NCI-H1105 (cell line): ENCODE measurements at regions not wholly inside any gene's neighbourhood (a gene's known extent, or its start where the extent isn't known, plus 50 kb on each side); places are given as distances from the start of the nearest gene placed in this dataset.

ENCODE experiments used
- DNase-seq: peaks from one replicate; lab custom pipeline; 2025; lab: John Stamatoyannopoulos, UW

- no peak for DNase-seq
Observed at GRCh38 chr12:94031763-94032162, 116.6 kb upstream of the PLXNC1 start.

GRCh38 chr12:94032368-94032767, 116.0 kb upstream of the PLXNC1 start:
- DNase-seq: no peak

DNA sequence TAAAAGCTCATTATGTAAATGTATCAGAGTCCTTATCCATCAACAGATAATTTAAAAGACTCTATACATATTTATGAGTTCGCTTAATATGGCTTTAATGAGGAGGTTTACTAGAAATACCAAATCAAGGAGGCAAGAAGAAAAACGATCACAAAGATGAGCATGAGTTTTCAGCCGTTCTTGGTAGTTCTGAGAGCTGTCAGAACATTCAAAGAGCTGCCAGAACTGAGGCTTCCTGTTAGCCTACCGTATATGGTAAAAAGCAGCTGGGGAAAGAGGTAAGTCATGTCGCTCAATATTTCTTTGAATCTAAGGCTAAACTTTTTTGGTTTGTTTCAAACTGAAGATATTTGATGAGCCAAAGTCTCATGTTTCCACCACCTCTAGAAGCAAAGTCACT, 115.3 kb upstream of the PLXNC1 start:
- no peak for DNase-seq

DNA sequence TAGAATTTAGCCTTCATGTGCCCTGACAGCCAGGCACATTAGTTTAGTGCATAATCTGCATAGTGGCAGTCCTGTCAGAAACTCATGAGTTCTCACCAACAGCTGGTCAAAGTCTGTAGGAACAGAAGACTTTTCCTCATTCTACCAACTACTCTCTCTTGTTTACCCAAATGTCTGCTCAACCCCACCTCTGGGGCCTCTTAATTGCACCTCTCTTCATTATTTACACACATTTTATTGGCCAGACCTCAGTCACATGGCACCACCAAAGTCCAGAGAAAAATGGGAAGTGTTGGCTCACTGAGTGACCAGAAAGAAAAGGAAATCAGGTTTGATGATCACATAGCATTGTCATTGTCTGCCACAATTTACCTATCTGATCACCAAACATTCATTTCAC, 114.6 kb upstream of the PLXNC1 start:
- DNase-seq: no peak

- DNase-seq: no peak
Observed at GRCh38 chr12:94037444-94037843, 110.9 kb upstream of the PLXNC1 start.

DNA sequence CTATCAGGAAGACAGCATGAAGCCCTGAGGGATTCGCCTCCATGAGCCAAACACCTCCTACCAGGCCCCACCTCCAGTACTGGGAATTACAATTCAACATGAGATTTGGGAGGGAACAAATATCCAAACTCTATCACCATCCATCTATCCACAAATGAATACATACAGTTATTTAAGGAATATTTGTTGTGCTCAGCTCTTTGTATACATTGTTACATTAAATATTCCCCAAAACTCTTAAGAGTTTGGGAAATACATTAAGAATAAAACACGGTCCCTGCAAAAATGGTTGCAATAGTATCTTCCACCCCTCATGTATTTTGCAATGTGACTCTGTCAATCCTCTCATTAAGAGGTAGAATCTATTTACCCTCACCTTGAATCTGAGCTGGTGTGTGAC, 109.8 kb upstream of the PLXNC1 start:
- DNase-seq: no peak

DNA sequence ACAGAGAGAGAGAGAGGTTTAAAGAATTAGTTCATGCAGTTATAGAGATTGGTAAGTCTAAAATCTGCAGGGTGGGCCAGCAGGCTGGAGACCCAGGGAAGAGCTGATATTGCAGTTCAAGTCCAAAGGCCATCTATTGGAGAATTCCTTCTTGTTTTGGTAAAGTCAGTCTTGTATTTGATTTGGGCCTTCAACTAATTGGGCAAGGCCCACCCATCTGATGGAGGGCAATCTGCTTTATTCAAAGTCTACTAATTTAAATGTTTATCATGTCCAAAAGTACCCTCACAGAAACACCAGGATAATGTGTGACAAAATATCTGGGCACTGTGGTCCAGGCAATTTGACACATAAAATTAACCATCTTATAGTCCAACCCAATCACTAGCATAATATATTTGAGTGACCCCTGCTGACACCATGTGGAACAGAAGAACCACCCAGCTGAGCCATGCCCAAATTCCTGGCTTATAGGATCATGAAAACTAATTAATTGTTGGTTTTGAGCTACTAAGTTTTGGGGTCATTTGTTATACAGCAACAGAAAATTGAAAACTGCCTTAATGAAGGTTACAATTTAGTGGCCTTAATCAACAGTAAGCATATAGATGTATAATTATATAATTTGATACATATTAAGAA, 109.1 kb upstream of the PLXNC1 start:
- DNase-seq: no peak

DNA sequence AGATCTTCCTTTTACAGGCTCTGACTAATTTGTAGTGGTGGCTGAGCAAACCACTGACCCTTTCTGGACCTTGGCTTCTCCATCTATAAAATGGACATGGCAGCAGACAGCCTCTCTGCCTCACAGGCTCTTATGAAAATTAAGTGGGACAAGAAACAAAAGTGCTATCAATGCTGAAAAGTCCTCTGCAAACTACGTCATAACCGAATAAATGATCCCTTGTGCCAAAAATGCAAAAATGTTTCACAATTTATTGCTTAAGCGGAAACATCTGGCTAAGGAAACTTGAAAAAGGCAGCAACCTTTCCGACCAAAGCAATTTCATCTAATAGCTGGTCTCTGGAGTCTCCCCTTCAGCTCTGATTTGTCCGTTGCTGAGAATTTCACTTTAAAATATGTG, 108.5 kb upstream of the PLXNC1 start:
- no peak for DNase-seq

GRCh38 chr12:94041850-94042249, 106.5 kb upstream of the PLXNC1 start:
- DNase-seq: no peak

DNA sequence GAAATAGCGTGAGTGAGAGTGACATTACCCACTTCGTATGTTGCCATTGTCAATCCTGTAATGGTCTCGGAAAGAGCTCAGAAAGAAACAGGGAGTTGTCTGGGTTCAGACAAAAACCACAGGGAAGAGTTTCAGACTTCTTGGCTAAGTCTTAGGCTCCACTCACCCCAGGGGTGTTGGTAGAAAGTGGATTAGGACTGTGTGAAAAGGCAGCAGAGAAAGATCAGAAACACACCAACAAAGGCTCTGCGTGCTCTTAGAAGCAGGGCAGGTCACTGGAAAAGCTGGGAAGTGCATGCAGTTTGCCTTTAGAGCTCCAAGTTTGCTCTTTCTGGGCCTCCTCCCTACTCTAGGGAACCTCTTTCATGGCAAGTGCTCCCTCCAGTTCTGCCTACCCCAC, 106.1 kb upstream of the PLXNC1 start:
- no peak for DNase-seq

DNA sequence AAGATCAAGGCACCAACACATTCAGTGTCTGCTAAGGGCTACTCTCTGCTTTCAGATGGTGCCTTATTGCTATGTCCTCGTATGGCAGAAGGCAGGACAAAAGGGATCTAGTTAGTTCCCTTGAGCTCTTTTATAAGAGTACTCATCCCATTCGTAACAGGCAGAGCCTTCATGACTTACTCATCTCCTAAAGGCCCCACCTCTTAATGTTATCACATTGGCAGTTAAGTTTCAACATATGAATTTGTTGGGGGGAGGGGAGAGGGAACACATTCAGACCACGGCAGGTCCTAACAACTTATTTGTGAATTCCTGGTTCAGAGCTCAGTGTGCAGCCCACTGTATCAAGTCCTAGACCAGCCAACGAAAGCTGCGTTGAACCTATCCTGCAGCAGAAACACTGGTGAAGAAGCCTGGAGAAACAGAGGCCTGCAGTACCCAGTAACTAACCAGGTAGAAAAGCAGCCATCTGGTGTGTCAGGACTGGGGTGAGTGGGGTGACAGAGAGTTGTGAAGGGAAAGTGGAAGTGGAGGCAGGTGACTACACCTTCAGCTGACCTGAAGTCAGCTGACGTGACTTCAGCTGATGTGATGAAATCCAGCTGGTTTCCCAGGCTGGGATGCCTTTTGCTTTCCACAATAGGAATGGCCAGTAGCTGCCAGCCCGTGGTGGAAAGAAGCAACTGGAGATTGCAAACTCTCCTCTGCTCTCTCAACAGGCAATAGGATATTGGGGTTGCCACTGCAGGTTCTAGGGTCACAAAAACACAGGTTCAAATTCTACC, 101.6 kb upstream of the PLXNC1 start:
- DNase-seq: no peak

DNA sequence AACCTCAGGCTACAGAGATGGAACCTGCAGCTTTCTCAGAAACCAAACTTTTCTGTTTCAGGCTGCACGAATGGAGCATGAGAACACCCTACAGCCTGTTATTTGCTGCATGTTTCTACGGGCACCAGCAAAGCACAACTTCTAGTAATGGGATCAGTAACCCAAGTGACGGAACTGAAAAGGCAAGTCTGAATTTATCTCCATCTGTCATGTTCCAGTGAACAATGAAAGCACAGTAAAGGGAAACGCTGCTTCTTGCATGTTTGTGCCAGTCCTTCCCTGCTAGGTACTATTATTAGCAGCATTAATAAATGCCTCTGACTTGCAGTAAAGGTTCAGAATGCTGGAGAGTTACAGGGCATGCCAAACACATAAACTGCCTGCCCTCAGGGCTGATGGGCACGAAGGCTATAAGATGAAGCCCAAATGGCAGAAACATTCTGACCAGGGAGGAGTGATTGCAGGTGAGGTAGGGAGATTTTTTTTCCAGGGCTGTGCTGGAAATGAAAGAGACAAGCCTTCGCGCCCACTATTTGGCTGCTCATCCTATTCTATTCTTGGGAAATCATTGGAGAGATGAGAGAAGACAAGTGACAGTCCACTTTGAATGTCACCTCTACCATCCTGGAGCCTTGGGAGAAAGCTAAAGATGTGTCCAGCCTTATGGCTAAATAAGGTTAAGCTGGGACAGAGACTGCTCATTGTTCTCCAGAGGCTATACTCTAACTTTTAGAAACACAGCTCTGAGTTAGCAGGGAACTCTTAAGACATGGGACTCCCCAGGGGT, 100.4 kb upstream of the PLXNC1 start:
- DNase-seq: no peak

DNA sequence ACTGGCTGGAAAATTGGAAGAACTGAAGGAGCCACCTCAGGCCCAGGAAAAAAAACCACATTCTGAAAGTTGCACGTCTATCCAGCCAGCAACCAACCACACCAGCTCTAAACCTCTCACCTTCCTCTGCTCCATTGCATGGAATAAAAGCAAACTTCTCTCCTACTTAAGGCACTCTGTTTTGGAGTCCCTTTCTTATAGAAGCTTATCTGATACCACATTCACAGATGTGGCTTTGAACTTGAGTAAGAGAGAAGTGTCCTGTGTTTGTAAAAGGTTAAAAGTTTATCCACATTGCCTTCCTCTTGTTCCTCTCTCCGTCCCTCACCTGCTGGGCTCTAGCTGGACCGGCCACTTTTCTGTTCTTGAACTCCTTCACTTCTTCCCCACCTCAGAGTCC, 99.6 kb upstream of the PLXNC1 start:
- no peak for DNase-seq

GRCh38 chr12:94049718-94050117, 98.7 kb upstream of the PLXNC1 start:
- DNase-seq: no peak

DNA sequence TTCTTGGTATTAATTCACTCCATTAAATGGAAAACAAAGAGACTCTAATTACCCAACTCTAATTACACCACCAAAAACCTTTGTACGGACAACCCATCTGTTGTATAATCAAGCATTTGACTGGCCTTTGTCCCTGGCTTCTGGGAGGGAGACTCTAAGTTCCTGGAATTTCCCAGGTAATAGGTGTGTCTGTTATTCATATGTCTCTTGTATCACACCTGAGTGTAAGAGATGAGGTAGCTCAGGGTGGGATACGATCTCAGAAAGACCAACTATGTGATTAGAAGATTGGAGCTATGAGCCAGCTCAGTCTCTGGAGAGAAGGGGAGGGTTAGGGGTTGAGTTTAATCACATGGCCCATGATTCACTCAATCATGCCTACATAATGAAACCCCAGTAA, 94.7 kb upstream of the PLXNC1 start:
- no peak for DNase-seq

- DNase-seq: no peak
Observed at GRCh38 chr12:94055528-94055927, 92.8 kb upstream of the PLXNC1 start.

DNA sequence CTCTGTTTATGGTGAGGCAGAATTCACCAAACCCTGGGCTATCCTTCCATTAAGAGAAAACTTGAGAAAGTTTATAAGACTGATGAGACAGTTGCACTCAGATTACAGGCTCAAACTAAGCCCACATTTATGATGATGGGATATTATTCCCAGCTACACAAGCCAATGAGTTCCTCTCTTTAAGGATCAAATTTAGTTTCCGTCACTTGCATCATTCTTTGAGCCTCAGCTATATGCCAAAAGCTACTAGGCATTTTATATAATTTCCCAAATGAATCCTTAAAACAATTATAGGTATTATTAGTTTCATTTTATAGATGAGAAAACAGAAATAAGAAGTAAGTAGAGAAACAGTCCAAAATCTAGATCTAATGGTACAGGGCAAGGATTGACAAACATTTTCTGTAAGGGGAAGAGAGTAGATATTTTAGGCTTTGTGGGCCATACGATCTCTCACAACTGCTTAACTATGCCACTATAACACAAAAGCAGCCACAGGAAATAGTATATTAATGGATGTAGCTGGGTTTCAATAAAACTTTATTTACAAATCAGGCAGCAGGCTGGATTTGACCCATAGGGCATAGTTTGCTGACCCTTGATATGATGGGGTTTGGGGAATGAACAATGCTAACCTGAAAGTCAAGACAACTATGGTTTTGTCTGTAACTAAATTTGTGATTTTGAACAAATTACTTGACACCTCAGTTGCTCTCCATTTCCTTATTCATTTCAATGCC, 91.8 kb upstream of the PLXNC1 start:
- no peak for DNase-seq

DNA sequence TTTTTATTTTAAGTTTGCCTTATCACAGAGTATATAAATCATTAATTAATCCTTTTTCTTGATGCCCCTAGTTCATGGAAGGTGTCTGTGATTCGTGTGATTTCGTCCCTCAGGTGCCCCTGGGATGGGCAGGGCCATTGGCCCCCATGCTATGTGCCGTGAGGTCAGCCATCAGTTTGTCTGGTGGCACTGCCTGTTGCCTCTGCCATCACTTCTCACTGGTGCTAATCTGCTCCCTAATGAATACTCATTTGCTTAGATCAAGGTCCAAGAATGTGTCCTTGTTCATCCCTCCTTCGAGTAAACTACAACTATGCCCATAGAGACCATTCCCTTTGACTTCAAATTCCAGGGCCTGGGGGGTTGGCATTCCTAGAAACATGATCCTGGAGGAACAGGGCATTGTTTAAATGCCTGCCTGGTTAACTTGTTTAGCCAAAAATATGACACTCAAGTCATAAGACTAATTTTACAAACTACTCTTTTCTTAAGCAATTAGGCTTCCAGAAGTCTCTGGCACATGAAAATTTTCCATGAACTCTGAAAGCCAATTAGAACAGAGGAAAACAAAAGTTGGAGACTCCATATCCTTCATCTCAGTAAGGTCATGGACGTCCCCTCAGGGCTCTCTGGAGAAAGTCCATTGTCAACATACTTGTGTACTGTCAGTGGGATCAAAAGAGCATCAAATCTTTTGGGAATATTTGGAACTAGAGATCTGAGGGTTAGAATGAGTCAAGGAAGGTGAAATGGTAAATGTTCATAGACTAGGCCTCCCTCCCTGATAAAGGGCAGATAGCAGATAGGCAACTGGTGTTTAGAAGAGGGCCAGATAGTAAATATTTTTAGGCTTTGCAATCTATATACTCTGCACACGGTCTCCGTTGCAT, 90.9 kb upstream of the PLXNC1 start:
- no peak for DNase-seq

DNA sequence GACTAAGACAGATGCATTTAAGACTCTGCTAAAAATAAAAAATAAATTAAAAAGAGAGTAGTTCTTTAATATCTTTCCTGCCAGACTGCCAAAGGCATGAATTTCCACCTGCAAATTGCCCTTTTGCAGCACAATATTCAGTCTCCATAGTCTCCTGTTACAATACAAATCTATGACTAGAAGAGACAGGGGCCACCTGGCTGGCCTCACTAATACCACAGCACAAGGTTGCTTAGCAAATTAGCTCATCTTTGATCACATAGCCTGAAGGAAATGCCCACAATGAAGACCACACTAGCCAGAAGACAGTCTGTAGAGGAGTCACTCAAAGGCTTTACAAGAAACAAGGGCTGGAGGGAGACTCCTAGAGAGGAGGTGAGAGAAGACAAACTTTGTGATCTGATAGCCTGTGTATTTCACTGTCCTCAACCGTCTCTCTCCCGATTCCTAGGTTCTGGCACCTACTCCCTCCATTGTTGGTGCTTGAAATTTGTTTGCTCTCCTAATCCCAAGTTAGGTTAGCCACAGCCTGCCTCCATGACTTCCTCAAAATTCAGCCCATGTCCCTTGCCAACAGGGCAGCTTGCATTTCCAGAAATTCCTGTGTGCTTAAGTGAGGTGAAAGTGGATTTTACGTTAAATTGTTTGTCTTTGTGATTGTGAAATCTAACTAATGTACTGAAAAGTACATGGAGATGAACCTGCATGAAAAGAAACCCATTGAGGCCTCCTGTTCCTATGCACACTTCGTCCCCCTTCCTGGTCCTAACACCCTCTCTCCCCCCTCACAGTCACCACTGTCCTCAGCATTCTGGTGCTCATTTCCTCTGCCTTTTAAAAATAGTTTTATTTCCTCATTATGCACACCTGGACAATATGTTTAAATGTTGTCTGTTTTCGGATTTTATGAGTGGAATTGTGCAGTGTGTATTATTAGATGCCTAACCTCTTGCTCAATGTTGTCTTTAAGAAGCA, 88.7 kb upstream of the PLXNC1 start:
- no peak for DNase-seq

- DNase-seq: no peak
Observed at GRCh38 chr12:94062194-94062593, 86.2 kb upstream of the PLXNC1 start.
